ENCODE measurements at regions not wholly inside any gene's neighbourhood (a gene's known extent, or its start where the extent isn't known, plus 50 kb on each side); places are given as distances from the start of the nearest gene placed in this dataset.
"Not testable (repeated sequence)": the region's sequence is repeated elsewhere in the genome, so short reads cannot be mapped to it uniquely, and the experiment has no call there.

DNA sequence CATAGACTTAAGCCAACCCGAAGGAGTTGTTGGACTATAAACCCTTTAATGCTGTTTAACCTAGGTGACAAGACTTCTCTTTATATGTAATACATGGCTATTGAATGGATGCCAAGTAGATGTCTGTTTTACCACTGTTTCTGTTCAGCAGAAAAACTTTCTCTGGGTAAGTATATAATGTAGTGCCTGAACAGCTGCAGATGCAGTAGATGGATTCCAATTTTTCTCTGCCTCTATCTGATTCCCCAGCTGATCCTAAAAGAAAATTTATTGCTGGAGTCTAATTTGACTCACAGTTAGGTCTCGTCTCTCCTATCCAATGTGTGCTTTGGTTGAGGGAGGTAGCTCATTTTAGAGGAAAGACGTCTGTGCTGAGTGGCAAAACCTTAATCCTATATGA lies 256.5 kb upstream of the CBLB start:
- DNase-seq = no peak

DNA sequence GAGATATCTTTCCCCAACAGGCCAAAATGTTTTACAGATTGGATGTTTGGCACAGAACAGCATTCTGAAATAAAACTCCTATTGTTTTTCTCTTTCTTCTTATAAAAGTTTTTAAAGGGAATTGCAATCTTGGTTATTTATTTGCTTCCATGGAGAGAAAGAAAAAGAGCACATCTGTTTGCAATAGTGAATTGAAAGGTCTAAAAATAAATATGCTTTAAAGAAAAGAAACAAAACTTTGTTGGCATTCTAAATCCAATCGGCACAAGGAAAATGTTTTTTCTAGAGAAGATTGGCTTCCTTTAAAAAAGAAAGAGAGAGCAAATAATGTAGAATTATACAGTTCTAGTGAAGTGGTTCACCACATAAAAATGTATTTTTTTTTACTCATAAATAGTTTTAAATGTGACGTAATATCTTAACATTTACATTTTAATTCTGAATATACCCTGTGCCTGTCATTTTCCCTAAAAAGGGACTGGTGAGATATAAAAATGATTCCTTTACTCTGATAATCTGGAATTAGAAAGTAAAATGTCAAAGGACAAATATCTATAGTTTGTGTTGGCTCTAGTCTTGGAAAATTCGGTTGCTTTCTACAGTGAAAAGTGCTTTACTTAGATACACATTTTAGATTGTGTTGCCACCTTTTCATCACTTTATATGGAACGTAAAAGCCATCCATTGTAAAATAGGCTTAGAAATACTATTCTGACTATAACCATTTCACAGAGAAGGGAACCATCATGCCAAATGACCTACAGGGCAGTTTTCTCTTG lies 257.4 kb upstream of the CBLB start:
- no peak for DNase-seq

- no peak for DNase-seq
Measured at GRCh38 chr3:106126846-106127235, 258.0 kb upstream of the CBLB start.

GRCh38 chr3:106129939-106130338 lies 261.1 kb upstream of the CBLB start:
- DNase-seq = no peak

- DNase-seq = peak; percentile 61
Measured at GRCh38 chr3:106130384-106131198, 261.8 kb upstream of the CBLB start.

DNA sequence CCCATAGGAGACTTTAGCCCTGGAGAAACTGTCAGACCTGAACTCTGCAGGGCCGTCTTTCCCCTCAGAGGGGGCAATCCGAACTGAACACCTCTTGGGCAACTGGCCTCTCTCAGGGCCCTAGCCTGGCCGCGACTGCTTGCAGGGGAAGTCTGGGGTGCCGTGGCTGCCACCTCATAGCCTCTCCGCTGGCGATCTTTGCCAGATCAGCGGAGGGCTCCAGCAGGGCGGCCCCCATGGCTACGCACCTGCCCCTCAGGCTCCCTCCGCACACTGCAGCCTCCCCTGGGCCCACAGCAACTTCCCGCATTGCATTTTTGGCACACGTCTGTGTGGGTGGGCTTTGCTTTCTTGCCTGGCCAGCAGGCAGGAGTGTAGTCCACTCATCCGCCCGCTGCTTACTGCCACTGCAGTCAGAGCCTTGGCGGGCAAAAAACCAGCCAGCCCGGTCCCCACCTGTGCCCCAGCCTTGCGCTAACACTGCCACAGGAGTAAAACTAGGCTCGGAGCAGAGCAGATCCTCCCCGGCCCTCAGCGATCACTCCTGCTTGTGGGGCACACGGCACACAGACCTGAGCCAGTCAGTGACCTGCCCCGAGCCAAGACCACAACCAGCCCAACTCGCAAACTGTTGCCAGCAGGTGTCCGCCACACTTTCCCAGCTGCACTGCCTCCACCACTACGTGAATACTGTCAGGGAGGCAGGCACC lies 266.8 kb upstream of the CBLB start:
- no peak for DNase-seq

GRCh38 chr3:106139826-106140225 lies 271.0 kb upstream of the CBLB start:
- no peak for DNase-seq

DNA sequence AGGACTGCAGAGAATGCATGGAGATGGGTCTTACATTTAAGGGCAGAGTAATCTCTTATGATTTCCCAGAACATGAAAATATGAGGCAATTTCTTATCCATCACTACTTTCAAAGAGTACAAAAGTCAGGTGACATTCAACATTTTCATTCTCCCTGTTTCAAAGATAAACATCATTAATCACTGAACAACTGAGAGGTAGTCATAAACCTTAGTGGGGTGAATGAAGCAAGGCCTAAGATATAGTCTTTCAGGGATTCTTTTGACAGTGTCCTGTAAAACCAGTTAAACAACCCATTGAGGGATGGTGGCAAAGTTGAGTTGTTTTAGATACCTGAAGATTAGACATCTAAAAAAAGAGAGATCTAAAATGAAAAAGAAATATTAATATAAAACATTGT lies 271.6 kb upstream of the CBLB start:
- DNase-seq = no peak

- no peak for DNase-seq
Measured at GRCh38 chr3:106144030-106144429, 275.2 kb upstream of the CBLB start.

DNA sequence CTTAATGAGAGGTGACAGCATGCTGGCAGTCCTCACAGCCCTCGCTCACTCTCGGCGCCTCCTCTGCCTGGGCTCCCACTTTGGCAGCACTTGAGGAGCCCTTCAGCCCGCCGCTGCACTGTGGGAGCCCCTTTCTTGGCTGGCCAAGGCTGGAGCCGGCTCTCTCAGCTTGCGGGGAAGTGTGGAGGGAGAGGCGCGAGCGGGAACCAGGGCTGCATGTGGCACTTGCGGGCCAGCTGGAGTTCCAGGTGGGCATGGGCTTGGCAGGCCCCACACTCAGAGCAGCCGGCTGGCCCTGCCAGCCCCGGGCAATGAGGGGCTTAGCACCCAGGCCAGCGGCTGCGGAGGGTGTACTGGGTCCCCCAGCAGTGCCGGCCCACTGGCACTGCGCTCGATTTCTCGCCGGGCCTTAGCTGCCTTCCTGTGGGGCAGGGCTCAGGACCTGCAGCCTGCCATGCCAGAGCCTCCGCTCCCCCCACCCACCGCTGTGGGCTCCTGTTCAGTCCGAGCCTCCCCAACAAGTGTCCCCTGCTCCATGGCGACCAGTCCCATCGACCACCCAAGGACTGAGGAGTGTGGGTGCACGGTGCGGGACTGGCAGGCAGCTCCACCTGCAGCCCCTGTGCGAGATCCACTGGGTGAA lies 279.7 kb upstream of the CBLB start:
- not testable (repeated sequence) for DNase-seq

DNA sequence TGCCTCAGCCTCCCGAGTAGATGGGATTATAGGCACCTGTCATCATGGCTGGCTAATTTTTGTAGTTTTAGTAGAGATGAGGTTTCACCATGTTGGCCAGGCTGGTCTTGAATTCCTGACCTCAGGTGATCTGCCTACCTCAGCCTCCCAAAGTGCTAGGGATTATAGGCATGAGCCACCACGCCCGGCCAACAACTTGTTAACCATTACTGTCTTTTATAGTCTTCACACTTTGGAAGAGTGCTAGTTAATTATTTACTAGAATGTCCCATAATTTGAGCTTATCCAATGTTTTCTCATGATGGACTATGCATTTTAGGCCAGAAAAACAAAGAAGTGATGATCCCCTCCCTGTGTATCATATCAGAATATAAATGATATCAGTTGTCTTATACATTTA lies 288.6 kb upstream of the CBLB start:
- no peak for DNase-seq

GRCh38 chr3:106160396-106160795 lies 291.6 kb upstream of the CBLB start:
- no peak for DNase-seq

- DNase-seq = no peak
Measured at GRCh38 chr3:106161246-106161645, 292.4 kb upstream of the CBLB start.

- DNase-seq = no peak
Measured at GRCh38 chr3:106167728-106168127, 298.9 kb upstream of the CBLB start.

DNA sequence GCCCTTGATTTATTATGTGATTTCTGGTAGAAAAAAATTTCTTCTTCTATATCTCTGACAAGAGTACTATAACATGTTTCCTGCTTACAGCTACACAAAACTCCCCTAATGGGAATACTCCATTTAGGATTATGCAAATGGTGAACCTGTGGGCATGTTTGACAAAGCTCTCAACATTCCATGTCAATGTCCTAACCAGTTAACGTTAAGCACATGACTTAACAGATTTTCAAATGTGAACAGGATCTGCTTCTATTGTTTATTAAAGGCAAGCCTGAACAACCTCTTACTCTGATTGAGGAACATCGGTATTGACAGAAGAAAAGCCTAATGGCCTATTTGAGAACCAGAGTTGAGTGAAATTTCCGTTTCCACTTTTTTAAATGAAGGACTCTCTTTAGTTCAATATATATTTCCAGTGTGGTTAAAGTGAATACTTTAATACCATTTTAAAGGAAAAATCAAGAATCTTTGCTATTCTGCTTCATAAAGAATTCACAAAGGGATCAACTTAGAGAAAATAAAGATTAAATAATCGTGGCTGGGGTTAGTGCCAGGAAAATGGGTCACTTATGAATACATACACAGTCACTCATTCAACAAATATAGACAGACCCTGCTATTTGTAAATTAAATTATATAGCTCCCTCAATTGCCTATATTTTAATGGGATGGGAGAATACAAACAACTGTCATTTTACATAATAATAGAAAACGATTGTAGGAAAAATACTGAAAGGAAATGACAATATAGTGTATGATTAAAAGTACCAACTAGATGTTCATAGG lies 300.3 kb upstream of the CBLB start:
- no peak for DNase-seq

DNA sequence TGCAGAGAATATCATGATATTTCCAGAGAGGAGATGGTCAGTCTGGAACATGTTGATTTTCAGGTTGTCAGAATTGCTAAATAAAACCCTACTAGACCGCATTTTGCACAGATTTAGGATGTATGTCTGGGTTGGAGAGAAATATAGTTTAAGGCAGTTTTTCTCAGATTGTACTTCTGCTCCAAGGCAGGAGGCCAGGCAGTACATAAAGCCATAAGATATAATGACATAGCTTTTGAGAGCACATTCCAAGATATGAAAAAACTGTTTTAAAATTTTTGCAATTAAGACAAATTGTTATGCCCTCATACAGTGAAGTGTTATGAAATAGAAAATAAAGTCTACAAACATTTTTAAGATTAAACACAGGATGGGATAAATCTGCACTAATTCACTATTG lies 301.8 kb upstream of the CBLB start:
- DNase-seq = no peak

DNA sequence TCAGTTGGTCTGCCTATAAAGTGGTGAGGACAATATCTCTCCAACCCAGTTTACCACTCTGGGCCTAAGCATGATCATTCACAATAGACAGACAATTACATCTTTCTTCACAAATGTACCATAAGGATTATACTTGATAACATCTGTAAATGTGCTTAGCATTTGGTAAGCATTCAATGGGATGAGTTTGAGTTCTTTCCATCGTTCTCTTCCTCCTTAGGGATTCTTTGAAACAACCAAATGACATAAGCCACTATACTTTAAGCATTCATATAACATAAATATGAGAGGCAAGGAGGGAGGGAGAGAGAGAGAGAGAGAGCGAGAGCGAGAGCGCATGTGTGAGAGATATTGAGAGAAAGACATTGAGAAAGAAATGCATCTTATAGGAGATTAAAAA lies 303.3 kb upstream of the CBLB start:
- no peak for DNase-seq

DNA sequence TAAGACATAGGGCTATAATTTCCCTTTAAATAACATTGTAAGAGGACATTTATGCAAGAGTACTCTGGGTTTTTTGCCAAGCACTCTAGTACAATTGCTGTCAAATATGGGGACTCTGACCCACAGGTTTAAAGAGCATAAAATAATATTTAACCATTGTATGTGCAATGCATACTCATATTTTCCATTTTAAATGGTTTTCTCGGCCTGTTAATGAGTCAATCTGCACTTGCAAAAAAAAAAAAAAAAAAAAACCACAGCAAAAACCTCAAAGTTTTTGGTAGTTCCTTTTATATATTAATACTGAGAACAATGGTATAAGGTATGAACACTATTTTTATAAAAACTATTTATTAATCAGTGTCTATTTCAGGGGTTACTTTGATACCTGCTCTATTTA lies 304.0 kb upstream of the CBLB start:
- no peak for DNase-seq

DNA sequence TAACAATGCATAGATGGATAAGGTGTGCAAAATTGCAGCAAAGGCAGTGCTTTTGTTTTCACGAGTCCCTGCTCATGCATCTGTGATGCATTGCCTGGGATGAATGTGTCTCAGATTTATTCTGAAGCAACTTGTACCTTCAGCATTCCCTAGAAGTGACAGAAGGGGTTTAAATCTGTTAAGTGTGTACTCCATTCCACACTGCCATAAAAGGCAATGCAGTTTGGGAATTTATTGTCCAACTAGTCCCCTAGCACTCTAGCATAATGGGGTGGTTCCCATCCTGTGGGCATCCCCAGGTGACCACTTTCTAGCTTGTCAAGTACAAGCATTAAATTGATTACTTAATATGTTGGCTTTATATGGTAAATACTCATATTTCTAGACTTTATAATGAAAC lies 306.5 kb upstream of the CBLB start:
- DNase-seq = no peak

DNA sequence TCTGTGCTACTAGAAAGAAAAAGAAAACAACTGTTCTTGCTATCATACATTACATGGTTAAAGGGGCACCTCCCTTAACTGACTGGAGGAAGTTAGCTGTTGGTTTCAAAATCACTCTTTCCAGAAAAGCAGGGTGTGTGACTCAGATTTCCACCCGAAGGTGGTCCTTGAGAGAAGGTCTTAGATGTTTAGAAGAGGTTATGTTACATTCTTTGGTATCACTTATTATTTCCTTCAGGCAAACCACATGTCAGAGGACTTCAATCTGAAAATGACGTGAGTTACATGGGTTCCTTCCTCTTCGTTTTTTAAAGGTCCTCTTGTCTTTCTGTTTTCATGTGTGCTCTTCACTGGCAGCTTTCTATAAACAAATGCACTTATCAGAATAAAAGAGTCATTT lies 307.9 kb upstream of the CBLB start:
- DNase-seq = no peak

GRCh38 chr3:106182950-106183511 lies 314.2 kb upstream of the CBLB start:
- DNase-seq = no peak

DNA sequence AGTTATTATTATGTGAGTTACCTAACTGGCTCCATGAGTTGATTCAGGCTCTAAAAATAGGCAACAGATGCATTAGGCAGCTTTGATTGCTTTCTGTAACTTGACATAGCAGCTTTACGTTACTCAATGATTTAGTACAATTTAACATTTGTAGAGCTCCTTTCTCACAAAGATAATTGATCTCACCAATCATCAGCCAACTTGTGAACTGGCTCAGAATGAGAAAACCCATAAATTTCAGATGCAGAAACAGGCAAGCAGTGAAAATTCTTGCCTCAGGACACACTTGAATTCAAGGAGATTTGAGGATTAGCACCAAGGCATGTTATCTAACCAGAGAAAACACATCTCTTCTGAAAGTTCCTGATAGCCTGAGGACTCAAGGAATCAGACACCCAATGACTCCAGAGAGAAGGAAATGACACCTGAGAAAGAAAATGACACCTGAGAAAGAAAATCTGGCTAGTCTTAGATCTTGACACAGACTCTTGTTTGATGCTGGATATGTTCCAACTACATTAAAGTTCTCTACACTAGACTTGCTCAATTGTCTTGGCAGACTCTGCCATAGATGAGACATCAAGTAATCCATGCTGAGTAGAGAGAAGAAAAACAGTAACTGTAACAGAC lies 315.1 kb upstream of the CBLB start:
- no peak for DNase-seq

All from NCI-H82 (cell line).